Activated CD8-positive, alpha-beta memory T cell treated with anti-CD3 and anti-CD28 coated beads, Interleukin-2, amount 50 U/mL, for 4 hours (primary cell): ENCODE measurements at regions not wholly inside any gene's neighbourhood (a gene's known extent, or its start where the extent isn't known, plus 50 kb on each side); places are given as distances from the start of the nearest gene placed in this dataset.
A peak's percentile ranks its signal among the peaks of the same experiment; 100 is the strongest.

ENCODE experiments used
- DNase-seq: peaks from one replicate; pipeline ENCODE4 v3.0.0-alpha.2; 2020

- no peak for DNase-seq
These were observed 187.1 kb downstream of the BCOR start for GRCh38 chrX:39910651-39911050.

GRCh38 chrX:39911278-39911897 is 186.4 kb downstream of the BCOR start:
- no peak for DNase-seq

- no peak for DNase-seq
These were observed 185.6 kb downstream of the BCOR start for GRCh38 chrX:39912126-39912525.

- DNase-seq = no peak
These were observed 182.7 kb downstream of the BCOR start for GRCh38 chrX:39915081-39915480.

- DNase-seq = no peak
These were observed 182.2 kb downstream of the BCOR start for GRCh38 chrX:39915596-39915995.

- no peak for DNase-seq
These were observed 175.9 kb downstream of the BCOR start for GRCh38 chrX:39921838-39922237.

GRCh38 chrX:39922488-39922887 is 175.3 kb downstream of the BCOR start:
- no peak for DNase-seq

- DNase-seq = no peak
These were observed 174.8 kb downstream of the BCOR start for GRCh38 chrX:39922926-39923325.

GRCh38 chrX:39927380-39927779 is 170.4 kb downstream of the BCOR start:
- no peak for DNase-seq

GRCh38 chrX:39928704-39929378 is 168.9 kb downstream of the BCOR start:
- DNase-seq = no peak

- DNase-seq = no peak
These were observed 168.3 kb downstream of the BCOR start for GRCh38 chrX:39929379-39930025.

GRCh38 chrX:39930786-39931528 is 166.8 kb downstream of the BCOR start:
- no peak for DNase-seq

- DNase-seq = no peak
These were observed 166.1 kb downstream of the BCOR start for GRCh38 chrX:39931529-39932282.

- no peak for DNase-seq
These were observed 162.2 kb downstream of the BCOR start for GRCh38 chrX:39935411-39936064.

GRCh38 chrX:39936886-39937770 is 160.6 kb downstream of the BCOR start:
- peak; percentile 19 for DNase-seq

- DNase-seq = no peak
These were observed 159.3 kb downstream of the BCOR start for GRCh38 chrX:39938466-39938865.

GRCh38 chrX:39939678-39940077 is 158.1 kb downstream of the BCOR start:
- DNase-seq = no peak

GRCh38 chrX:39941332-39941920 is 156.3 kb downstream of the BCOR start:
- no peak for DNase-seq

GRCh38 chrX:39944416-39944815 is 153.3 kb downstream of the BCOR start:
- no peak for DNase-seq

GRCh38 chrX:39945709-39946108 is 152.0 kb downstream of the BCOR start:
- no peak for DNase-seq

- DNase-seq = no peak
These were observed 150.9 kb downstream of the BCOR start for GRCh38 chrX:39946822-39947221.
